ENCODE measurements at regions not wholly inside any gene's neighbourhood (a gene's known extent, or its start where the extent isn't known, plus 50 kb on each side); places are given as distances from the start of the nearest gene placed in this dataset. TPM values are rescaled to one million over a fixed set of nuclear protein-coding genes. Genes with fewer than 3 reads are reported as not detected.
"Not testable (repeated sequence)": the region's sequence is repeated elsewhere in the genome, so short reads cannot be mapped to it uniquely, and the experiment has no call there.

- not testable (repeated sequence) for DNase-seq (ENCODE audit: extremely low spot score, unreplicated experiment); H3K4me3 Mint-ChIP-seq (ENCODE audit: unreplicated experiment); H3K9me3 Mint-ChIP-seq (ENCODE audit: unreplicated experiment); H3K27me3 Mint-ChIP-seq (ENCODE audit: unreplicated experiment); H3K27ac Mint-ChIP-seq (ENCODE audit: unreplicated experiment); H3K36me3 Mint-ChIP-seq (ENCODE audit: unreplicated experiment); H3K4me1 Mint-ChIP-seq (ENCODE audit: unreplicated experiment)
Measured at GRCh38 chr1:148245443-148245842, 93.4 kb upstream of the NBPF11 start.

- not testable (repeated sequence) for DNase-seq (ENCODE audit: extremely low spot score, unreplicated experiment); H3K4me3 Mint-ChIP-seq (ENCODE audit: unreplicated experiment); H3K27me3 Mint-ChIP-seq (ENCODE audit: unreplicated experiment); H3K36me3 Mint-ChIP-seq (ENCODE audit: unreplicated experiment); H3K9me3 Mint-ChIP-seq (ENCODE audit: unreplicated experiment); H3K4me1 Mint-ChIP-seq (ENCODE audit: unreplicated experiment); H3K27ac Mint-ChIP-seq (ENCODE audit: unreplicated experiment)
Measured at GRCh38 chr1:148233250-148233649, 81.2 kb upstream of the NBPF11 start.

DNA sequence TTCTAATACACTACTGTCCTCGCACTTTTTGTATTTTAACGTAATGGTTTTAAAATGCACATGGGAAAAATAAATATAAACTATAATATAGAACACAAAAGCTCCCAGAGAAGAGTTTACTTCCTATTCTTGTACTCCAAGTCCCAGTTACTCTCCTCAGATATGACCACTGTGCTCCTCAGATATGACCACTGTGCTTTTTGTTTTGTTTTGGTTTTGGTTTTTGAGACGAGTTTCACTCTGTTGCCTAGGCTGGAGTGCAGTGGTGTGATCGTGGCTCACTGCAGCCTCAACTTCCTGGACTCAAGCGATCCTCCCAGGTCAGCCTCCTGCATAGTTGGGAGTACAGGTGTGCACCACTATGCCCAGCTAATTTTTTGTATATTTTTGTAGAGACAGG, 76.8 kb upstream of the NBPF11 start:
- not testable (repeated sequence) for H3K4me3 Mint-ChIP-seq (ENCODE audit: unreplicated experiment)

DNA sequence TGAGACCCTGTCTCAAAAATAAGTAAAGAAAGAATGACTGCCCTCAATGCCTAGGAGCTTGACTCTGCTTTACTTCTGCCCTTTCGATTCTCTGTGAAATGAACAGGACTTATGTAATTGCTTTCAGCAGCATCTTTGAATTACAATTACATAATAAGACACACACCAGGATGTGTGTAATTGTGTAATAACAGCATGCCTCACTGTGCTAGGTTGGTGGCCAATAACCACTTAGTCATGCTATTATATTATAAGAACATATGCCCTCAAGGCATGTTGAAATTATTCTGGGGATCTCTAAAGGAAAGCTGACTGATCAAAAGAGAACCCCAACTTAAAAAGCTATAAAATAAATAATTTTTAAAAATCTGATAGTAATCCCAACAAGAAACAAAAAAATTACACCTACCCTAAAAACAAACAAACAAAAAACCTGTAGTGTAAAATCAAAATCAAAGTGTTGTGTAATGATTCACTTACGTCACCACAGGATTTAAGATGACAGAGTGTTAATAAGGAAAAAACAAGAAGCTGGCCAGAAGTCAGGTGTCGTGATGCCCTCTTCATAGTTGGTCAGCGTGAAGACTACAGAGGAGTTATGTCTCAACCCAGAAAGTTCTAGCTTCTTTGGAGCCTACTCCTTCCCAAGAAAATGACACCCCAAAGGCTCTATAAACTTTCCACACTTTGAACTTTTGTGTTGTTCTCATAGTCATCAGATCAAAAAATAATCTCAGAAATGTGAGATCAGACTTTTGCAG, 70.5 kb upstream of the NBPF11 start:
- H3K27me3 Mint-ChIP-seq (ENCODE audit: unreplicated experiment); H3K9me3 Mint-ChIP-seq (ENCODE audit: unreplicated experiment); H3K4me1 Mint-ChIP-seq (ENCODE audit: unreplicated experiment); H3K27ac Mint-ChIP-seq (ENCODE audit: unreplicated experiment); H3K4me3 Mint-ChIP-seq (ENCODE audit: unreplicated experiment); DNase-seq (ENCODE audit: extremely low spot score, unreplicated experiment); H3K36me3 Mint-ChIP-seq (ENCODE audit: unreplicated experiment): not testable (repeated sequence)

More for the DNA sequence above, 76.8 kb upstream of the NBPF11 start:
- DNase-seq (ENCODE audit: extremely low spot score, unreplicated experiment); H3K36me3 Mint-ChIP-seq (ENCODE audit: unreplicated experiment); H3K4me1 Mint-ChIP-seq (ENCODE audit: unreplicated experiment); H3K27me3 Mint-ChIP-seq (ENCODE audit: unreplicated experiment); H3K27ac Mint-ChIP-seq (ENCODE audit: unreplicated experiment); H3K9me3 Mint-ChIP-seq (ENCODE audit: unreplicated experiment): not testable (repeated sequence)

GRCh38 chr1:148221593-148221992, 69.5 kb upstream of the NBPF11 start:
- not testable (repeated sequence) for H3K36me3 Mint-ChIP-seq (ENCODE audit: unreplicated experiment); H3K27ac Mint-ChIP-seq (ENCODE audit: unreplicated experiment); H3K27me3 Mint-ChIP-seq (ENCODE audit: unreplicated experiment); DNase-seq (ENCODE audit: extremely low spot score, unreplicated experiment); H3K4me1 Mint-ChIP-seq (ENCODE audit: unreplicated experiment); H3K9me3 Mint-ChIP-seq (ENCODE audit: unreplicated experiment); H3K4me3 Mint-ChIP-seq (ENCODE audit: unreplicated experiment)

DNA sequence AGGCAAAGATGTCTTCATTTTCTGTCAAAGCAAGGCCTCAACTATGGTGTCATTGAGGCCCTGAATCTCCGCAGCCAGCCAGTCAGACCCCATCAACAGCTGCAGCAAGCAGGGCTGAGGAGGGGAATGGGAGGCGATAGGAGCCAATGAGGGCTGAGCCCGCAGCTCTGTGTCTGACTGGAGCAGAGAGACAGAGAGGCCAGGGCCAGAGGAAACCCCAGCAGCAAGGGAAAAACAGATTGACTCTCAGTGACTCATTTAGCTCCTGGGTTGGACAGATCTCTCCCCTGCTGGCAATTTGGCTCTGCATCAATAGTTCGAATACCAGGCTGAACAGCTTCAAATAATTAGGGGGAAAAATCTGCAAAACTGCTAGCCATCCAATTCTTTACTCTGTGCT, 67.1 kb upstream of the NBPF11 start:
- H3K4me3 Mint-ChIP-seq (ENCODE audit: unreplicated experiment); H3K36me3 Mint-ChIP-seq (ENCODE audit: unreplicated experiment); DNase-seq (ENCODE audit: extremely low spot score, unreplicated experiment); H3K9me3 Mint-ChIP-seq (ENCODE audit: unreplicated experiment); H3K4me1 Mint-ChIP-seq (ENCODE audit: unreplicated experiment); H3K27me3 Mint-ChIP-seq (ENCODE audit: unreplicated experiment); H3K27ac Mint-ChIP-seq (ENCODE audit: unreplicated experiment): not testable (repeated sequence)

DNA sequence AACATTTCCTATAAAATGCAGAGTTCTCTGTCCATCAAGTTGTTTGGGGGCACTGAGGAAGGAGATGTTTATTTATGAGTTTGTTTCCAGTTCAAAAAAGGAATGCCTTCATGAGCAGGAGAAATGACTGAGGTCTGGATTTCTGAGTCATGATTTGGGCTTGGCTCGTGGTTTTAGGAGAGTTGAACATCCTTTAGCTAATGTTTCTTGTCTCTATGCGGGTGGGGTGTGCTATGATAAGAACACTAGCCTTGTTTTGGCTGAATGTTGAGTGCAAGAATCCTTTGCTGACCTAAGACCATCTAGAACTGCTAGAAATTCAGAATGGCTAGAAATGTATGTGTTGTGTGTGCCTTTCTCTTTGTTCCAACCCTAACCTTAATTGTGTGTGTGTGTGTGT, 59.1 kb upstream of the NBPF11 start:
- H3K36me3 Mint-ChIP-seq (ENCODE audit: unreplicated experiment); H3K9me3 Mint-ChIP-seq (ENCODE audit: unreplicated experiment); H3K4me3 Mint-ChIP-seq (ENCODE audit: unreplicated experiment); DNase-seq (ENCODE audit: extremely low spot score, unreplicated experiment); H3K27ac Mint-ChIP-seq (ENCODE audit: unreplicated experiment); H3K27me3 Mint-ChIP-seq (ENCODE audit: unreplicated experiment); H3K4me1 Mint-ChIP-seq (ENCODE audit: unreplicated experiment): not testable (repeated sequence)

DNA sequence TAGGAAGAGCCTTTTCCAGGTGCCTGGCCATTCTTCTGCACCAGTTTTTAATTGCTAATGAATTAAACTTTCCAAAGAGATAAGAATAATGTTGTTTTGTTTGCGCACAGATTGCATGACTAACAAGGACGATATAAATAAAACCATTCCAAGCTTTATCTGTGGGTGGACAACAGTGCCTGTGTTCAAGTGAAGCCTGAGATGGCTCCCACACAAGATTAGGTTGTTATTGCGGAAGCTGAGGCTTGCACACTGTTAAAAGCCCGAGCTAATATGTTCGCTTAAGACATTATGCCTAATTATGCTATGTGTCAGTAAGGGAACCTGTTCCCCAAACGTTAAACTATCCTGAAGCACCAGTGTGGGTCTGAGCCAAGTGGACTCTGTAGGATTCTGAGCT, 58.5 kb upstream of the NBPF11 start:
- not testable (repeated sequence) for H3K9me3 Mint-ChIP-seq (ENCODE audit: unreplicated experiment); DNase-seq (ENCODE audit: extremely low spot score, unreplicated experiment); H3K27ac Mint-ChIP-seq (ENCODE audit: unreplicated experiment); H3K4me3 Mint-ChIP-seq (ENCODE audit: unreplicated experiment); H3K36me3 Mint-ChIP-seq (ENCODE audit: unreplicated experiment); H3K4me1 Mint-ChIP-seq (ENCODE audit: unreplicated experiment); H3K27me3 Mint-ChIP-seq (ENCODE audit: unreplicated experiment)

GRCh38 chr1:148210166-148210565, 58.1 kb upstream of the NBPF11 start:
- not testable (repeated sequence) for H3K27ac Mint-ChIP-seq (ENCODE audit: unreplicated experiment); H3K9me3 Mint-ChIP-seq (ENCODE audit: unreplicated experiment); H3K27me3 Mint-ChIP-seq (ENCODE audit: unreplicated experiment); H3K36me3 Mint-ChIP-seq (ENCODE audit: unreplicated experiment); DNase-seq (ENCODE audit: extremely low spot score, unreplicated experiment); H3K4me3 Mint-ChIP-seq (ENCODE audit: unreplicated experiment); H3K4me1 Mint-ChIP-seq (ENCODE audit: unreplicated experiment)

GRCh38 chr1:148202013-148202412, 49.9 kb upstream of the NBPF11 start:
- not testable (repeated sequence) for H3K9me3 Mint-ChIP-seq (ENCODE audit: unreplicated experiment); H3K27ac Mint-ChIP-seq (ENCODE audit: unreplicated experiment); H3K4me1 Mint-ChIP-seq (ENCODE audit: unreplicated experiment); H3K27me3 Mint-ChIP-seq (ENCODE audit: unreplicated experiment); DNase-seq (ENCODE audit: extremely low spot score, unreplicated experiment); H3K36me3 Mint-ChIP-seq (ENCODE audit: unreplicated experiment); H3K4me3 Mint-ChIP-seq (ENCODE audit: unreplicated experiment)

Small RNA genes in the stretch of these regions (microRNA-seq; reads per million reads assigned to microRNA genes)
- gene MIR5087 (ENCODE audit: unreplicated experiment) (not detected), gene MIR6077 (ENCODE audit: unreplicated experiment) (not detected)

Data from osteocyte (in vitro differentiated cells).